HG02642 (cell line): ENCODE measurements at regions not wholly inside any gene's neighbourhood (a gene's known extent, or its start where the extent isn't known, plus 50 kb on each side); places are given as distances from the start of the nearest gene placed in this dataset.
"Not testable (repeated sequence)": the region's sequence is repeated elsewhere in the genome, so short reads cannot be mapped to it uniquely, and the experiment has no call there.

ENCODE experiments used
- ATAC-seq: cut with Tn5 transposase; IDR thresholded peaks from one replicate; pipeline ENCODE4 v1.9.1; 2021; ENCODE audit warnings: mild to moderate bottlenecking; ENCODE audit not compliant: unreplicated experiment, poor library complexity

DNA sequence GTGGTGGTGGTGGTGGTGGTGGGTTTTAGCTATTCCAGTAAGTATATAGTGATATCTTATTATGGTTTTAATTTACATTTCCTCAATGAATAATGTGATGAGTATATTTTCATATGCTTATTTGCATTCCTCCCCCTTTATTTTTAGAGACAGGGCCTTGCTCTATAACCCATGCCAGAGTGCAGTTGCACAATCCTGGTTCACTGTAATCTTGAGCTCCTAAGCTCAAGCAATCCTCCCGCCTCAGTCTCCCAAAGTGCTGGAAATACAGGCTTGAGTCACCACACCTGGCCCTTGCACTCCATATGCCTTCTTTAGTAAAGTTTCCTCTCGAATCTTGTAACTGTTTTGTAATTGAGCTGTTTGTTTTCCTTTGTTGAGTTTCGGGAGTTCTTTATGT lies 577.7 kb upstream of the AUTS2 start:
- ATAC-seq = no peak

- ATAC-seq = no peak
Observed at GRCh38 chr7:69025249-69025648, 573.0 kb upstream of the AUTS2 start.

DNA sequence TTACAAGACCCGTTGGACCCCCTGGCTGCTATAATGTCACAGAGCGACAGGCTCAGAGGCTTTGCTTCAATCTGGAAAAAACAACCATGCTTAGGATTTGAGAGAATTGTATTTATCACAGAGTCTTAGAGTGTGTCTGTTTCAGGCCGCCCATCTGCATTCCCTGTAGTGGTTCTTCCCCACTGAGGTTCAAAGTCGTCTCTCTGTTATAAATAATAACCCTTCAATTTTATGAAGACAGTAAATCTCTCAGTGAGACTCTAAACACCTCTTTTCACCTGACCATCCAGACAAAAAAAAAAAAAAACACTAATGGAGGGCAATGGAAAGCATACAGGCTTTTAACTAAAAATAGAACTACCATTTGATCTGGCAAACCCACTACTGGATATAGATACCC lies 565.4 kb upstream of the AUTS2 start:
- no peak for ATAC-seq

DNA sequence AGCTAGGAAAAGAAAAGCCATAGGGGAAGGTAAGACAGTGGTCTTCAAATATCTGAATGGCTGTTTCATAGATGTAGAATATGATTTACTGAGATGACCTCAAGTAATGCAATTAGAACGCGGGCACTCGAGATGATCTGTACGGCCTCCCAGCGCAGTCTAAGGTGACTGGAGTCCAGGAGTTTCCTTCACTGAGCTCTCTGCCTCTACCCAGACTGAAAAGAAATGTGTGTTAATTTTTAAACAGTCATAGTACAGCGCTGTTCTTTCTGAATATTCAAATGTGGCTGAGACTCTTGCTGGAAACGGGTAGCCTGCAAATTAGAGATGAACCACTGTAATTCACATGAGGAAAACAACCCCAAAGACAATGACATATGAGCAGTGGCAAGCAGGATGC lies 562.4 kb upstream of the AUTS2 start:
- no peak for ATAC-seq

GRCh38 chr7:69036301-69036700 lies 562.0 kb upstream of the AUTS2 start:
- ATAC-seq = no peak

- ATAC-seq = no peak
Observed at GRCh38 chr7:69038915-69039314, 559.4 kb upstream of the AUTS2 start.

GRCh38 chr7:69042138-69042537 lies 556.1 kb upstream of the AUTS2 start:
- no peak for ATAC-seq

GRCh38 chr7:69047151-69047754 lies 551.0 kb upstream of the AUTS2 start:
- ATAC-seq = no peak

DNA sequence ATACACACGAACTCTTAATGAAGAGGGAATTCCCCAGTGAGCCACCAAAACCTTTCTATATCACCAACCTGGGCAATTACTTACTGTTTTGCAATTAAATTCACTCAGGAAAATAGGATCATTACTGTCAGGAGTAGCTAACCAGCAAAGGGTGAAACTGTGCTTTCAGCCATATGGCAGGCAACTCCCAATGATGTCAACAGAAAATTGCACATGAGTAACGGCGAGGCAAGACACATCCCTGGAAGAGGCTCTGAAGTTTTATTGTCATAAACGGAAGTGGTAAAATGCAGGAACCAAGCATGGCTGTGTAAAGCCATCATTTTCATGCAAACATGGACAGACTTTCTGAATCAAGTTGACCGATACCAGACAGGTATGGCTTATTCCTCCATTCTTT lies 548.9 kb upstream of the AUTS2 start:
- ATAC-seq = no peak

DNA sequence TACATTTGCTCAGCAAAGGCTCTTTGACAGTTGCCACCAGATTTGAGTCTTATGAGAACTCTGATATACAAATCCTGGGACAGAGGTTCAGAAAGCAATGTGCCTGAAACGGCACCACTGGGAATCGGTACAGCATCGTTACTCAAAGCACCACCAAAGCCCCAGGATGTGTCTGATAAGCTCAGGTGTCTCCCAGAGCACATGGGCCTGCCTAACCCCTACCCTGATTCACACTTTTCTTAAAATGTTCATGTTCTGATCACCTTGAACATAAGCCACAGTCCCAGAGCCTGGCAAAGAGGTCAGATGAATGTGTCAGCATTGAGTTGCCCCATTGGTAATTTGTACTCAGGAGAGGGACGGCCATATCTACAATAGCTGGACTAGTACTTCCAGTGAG lies 545.8 kb upstream of the AUTS2 start:
- ATAC-seq = no peak

DNA sequence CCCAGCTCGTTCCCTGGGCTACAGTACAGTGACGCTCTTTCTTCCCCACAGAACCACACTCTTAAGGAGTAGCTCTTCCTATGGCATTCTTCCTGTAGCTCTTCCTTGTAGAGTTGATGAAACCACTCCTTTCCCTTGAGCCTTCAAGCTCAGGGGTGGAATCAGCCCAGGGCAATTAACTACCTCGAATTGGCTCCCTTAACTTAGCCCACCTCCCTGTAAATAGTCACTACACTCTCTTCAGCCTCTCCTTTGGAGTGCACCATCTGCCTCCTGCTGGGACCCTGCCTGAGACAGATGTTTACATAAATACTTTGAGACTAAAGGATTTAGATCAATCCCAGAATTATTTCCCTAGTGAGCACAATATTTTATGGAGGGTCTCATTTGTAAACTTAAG lies 537.8 kb upstream of the AUTS2 start:
- no peak for ATAC-seq

DNA sequence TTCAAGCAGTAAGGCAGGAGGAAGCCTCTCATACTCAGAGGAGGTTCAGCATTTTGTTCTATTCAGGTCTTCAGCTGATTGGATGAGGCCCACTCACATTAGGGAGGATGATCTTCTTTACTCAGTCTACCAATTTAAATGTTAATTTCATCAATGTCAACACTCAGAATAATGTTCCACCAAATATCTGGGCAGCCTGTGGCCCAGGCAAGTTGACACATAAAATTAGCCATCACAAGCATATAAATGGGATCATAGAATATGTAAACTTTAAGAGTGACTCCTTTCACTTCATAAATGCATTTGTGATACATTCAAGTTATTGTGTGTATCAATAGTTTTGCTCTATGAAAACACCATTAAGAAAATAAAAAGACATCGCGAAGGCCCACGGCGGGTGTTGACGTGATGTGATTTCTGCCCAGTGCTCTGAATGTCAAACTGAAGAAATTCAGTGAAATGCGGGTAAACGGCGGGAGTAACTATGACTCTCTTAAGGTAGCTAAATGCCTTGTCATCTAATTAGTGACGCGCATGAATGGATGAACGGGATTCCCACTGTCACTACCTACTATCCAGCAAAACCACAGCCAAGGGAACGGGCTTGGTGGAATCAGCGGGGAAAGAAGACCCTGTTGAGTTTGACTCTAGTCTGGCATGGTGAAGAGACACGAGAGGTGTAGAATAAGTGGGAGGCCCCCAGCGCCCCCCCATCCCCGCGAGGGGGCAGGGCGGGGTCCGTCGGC lies 536.1 kb upstream of the AUTS2 start:
- ATAC-seq = no peak

DNA sequence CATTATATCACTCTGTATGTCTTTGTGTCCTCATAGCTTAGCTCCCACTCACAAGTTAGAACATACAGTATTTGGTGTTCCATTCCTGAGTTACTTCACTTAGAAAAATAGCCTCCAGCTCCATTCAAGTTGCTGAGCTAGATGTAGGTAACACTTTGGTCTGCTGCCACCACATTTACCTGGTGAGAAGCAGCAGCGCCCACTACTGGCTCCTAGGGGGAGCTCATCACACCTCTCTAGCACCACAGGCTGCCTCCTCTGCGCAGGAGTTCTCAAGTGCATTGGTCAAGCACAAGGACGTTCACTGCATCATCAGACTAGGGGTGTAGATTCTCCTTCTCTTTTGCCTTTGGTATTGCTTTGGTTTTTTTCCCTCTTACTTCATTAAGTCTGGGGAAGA lies 530.9 kb upstream of the AUTS2 start:
- ATAC-seq = no peak

GRCh38 chr7:69070476-69070875 lies 527.8 kb upstream of the AUTS2 start:
- no peak for ATAC-seq

DNA sequence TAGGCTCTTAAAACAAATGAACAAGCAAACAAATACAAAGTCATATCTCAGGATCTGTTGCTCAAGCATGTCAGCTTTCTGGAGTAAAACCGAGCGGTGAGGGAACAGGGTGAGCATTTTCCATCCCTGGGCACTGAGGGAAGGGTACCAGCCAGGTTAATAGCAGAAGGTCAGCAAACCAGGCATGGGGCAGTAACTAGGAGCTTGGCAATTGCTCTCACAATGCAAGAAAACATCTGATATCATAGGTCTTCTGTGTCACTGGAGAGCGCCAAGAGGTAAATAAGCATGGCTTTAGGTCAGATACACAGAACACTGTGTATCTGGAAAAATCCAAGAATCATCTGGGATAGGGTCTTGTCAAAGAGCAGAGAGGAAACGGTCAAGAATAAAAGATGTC lies 521.7 kb upstream of the AUTS2 start:
- ATAC-seq = no peak

GRCh38 chr7:69078997-69079769 lies 519.1 kb upstream of the AUTS2 start:
- ATAC-seq = no peak

DNA sequence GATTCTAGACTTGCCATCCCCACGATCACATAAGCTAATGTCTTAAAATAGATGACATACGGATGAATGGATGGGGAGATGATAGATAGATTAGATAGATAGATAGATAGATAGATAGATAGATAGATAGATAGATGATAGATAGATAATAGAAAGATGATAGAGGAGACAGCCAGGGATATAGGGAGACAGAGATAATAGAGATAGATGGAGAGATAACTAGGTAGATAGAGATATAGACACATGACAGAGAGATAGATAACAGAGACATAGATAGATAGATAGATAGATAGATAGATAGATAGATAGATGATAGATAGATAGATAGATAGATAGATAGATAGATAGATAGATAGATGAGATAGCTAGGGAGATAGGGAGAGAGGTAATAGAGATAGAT lies 511.0 kb upstream of the AUTS2 start:
- ATAC-seq = not testable (repeated sequence)

GRCh38 chr7:69088185-69088584 lies 510.1 kb upstream of the AUTS2 start:
- no peak for ATAC-seq

DNA sequence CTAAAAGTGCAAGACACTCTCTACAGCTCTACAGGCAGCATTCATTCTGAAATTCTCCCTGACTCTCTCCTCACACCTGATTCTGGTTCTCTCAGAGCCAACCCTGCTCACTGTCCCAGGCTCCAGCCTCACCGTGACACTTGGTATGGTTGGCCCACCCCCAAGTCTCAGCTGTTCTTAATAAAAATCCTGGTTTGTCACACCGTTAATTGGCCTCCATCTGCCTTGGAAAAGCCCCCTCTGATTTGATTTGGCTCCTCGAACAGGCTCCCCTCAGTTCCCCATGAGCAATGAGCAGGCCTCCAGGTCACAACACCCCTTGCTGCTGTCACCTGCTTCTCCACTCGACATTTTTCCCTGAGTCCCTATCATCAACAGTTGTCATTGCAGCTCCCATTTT lies 507.3 kb upstream of the AUTS2 start:
- ATAC-seq = no peak

GRCh38 chr7:69091521-69091920 lies 506.8 kb upstream of the AUTS2 start:
- no peak for ATAC-seq

GRCh38 chr7:69095127-69095526 lies 503.1 kb upstream of the AUTS2 start:
- no peak for ATAC-seq

- ATAC-seq = no peak
Observed at GRCh38 chr7:69095649-69096048, 502.6 kb upstream of the AUTS2 start.
